LHCN-M2 (cell line): ENCODE measurements at regions not wholly inside any gene's neighbourhood (a gene's known extent, or its start where the extent isn't known, plus 50 kb on each side); places are given as distances from the start of the nearest gene placed in this dataset.

Source experiments
- DNase-seq: peaks from one replicate; pipeline ENCODE4 v3.0.0-alpha.2; 2012; ENCODE audit warnings: low read depth

- no peak for DNase-seq
These were observed 261.8 kb downstream of the FOXD2 start for GRCh38 chr1:47699492-47700235.

GRCh38 chr1:47701283-47701682, 263.4 kb downstream of the FOXD2 start:
- DNase-seq: no peak

GRCh38 chr1:47701741-47702515, 264.1 kb downstream of the FOXD2 start:
- DNase-seq: no peak

GRCh38 chr1:47703156-47703825, 265.4 kb downstream of the FOXD2 start:
- DNase-seq: no peak

GRCh38 chr1:47703981-47704596, 266.2 kb downstream of the FOXD2 start:
- DNase-seq: peak; percentile 57

- no peak for DNase-seq
These were observed 267.8 kb downstream of the FOXD2 start for GRCh38 chr1:47705517-47706130.

GRCh38 chr1:47707503-47707902, 269.7 kb downstream of the FOXD2 start:
- no peak for DNase-seq

- no peak for DNase-seq
These were observed 270.2 kb downstream of the FOXD2 start for GRCh38 chr1:47708019-47708535.

GRCh38 chr1:47708658-47709018, 270.8 kb downstream of the FOXD2 start:
- DNase-seq: no peak

GRCh38 chr1:47709019-47709871, 271.4 kb downstream of the FOXD2 start:
- DNase-seq: no peak

GRCh38 chr1:47709872-47710231, 272.0 kb downstream of the FOXD2 start:
- DNase-seq: no peak

- peak; percentile 26 for DNase-seq
These were observed 272.7 kb downstream of the FOXD2 start for GRCh38 chr1:47710329-47711071.
